GM18861 (cell line): ENCODE measurements at regions not wholly inside any gene's neighbourhood (a gene's known extent, or its start where the extent isn't known, plus 50 kb on each side); places are given as distances from the start of the nearest gene placed in this dataset.

Experiments used
- ATAC-seq: cut with Tn5 transposase; IDR thresholded peaks from one replicate; pipeline ENCODE4 v1.9.1; 2021; ENCODE audit not compliant: unreplicated experiment

- ATAC-seq: no peak
Observed at GRCh38 chr6:84422380-84422968, 195.0 kb upstream of the CEP162 start.

GRCh38 chr6:84421031-84421430, 193.6 kb upstream of the CEP162 start:
- ATAC-seq: no peak

- no peak for ATAC-seq
Observed at GRCh38 chr6:84417260-84417659, 189.8 kb upstream of the CEP162 start.

- no peak for ATAC-seq
Observed at GRCh38 chr6:84416043-84416657, 188.7 kb upstream of the CEP162 start.

- no peak for ATAC-seq
Observed at GRCh38 chr6:84415517-84415916, 188.1 kb upstream of the CEP162 start.

- ATAC-seq: no peak
Observed at GRCh38 chr6:84415068-84415467, 187.6 kb upstream of the CEP162 start.

GRCh38 chr6:84414531-84414930, 187.1 kb upstream of the CEP162 start:
- no peak for ATAC-seq

- ATAC-seq: no peak
Observed at GRCh38 chr6:84411060-84411629, 183.7 kb upstream of the CEP162 start.

GRCh38 chr6:84409911-84410310, 182.5 kb upstream of the CEP162 start:
- ATAC-seq: no peak

- no peak for ATAC-seq
Observed at GRCh38 chr6:84408028-84408427, 180.6 kb upstream of the CEP162 start.

GRCh38 chr6:84403545-84403944, 176.1 kb upstream of the CEP162 start:
- ATAC-seq: no peak

GRCh38 chr6:84399003-84399402, 171.6 kb upstream of the CEP162 start:
- ATAC-seq: no peak

GRCh38 chr6:84392261-84392660, 164.8 kb upstream of the CEP162 start:
- ATAC-seq: no peak

GRCh38 chr6:84390851-84391250, 163.4 kb upstream of the CEP162 start:
- ATAC-seq: no peak

- no peak for ATAC-seq
Observed at GRCh38 chr6:84390334-84390733, 162.9 kb upstream of the CEP162 start.

- no peak for ATAC-seq
Observed at GRCh38 chr6:84379142-84379541, 151.7 kb upstream of the CEP162 start.

- ATAC-seq: no peak
Observed at GRCh38 chr6:84372290-84372689, 144.8 kb upstream of the CEP162 start.

- no peak for ATAC-seq
Observed at GRCh38 chr6:84371681-84372080, 144.2 kb upstream of the CEP162 start.

GRCh38 chr6:84362193-84362821, 134.9 kb upstream of the CEP162 start:
- no peak for ATAC-seq

GRCh38 chr6:84361372-84362192, 134.1 kb upstream of the CEP162 start:
- no peak for ATAC-seq

GRCh38 chr6:84360039-84360438, 132.6 kb upstream of the CEP162 start:
- no peak for ATAC-seq
